SK-N-MC (cell line): ENCODE measurements at regions not wholly inside any gene's neighbourhood (a gene's known extent, or its start where the extent isn't known, plus 50 kb on each side); places are given as distances from the start of the nearest gene placed in this dataset.
A peak's percentile ranks its signal among the peaks of the same experiment; 100 is the strongest.

ENCODE experiments used
- DNase-seq: peaks from one replicate; pipeline ENCODE4 v3.0.0-alpha.2; 2011; ENCODE audit warnings: low read depth, low spot score
- H3K27ac ChIP-seq: fragments of 200-600 bp; sonication (generic); 2 replicates; pipeline ENCODE4 v1.5.1; 2016; ENCODE audit warnings: mixed run types
- H3K36me3 ChIP-seq: fragments of 200-600 bp; sonication (generic); 2 replicates; pipeline ENCODE4 v1.6.1; 2017; ENCODE audit warnings: antibody characterized with exemption, low read length, mixed read lengths; ENCODE audit not compliant: insufficient read depth
- H3K4me3 ChIP-seq: fragments of 200-600 bp; sonication (generic); 2 replicates; pipeline ENCODE4 v1.5.1; 2016
- H3K9ac ChIP-seq: fragments of 200-600 bp; sonication (generic); 2 replicates; pipeline ENCODE4 v1.8.0; 2017; ENCODE audit warnings: mixed run types, mixed read lengths; ENCODE audit not compliant: insufficient read length
- H3K9me3 ChIP-seq: fragments of 200-600 bp; sonication (generic); 2 replicates; pipeline ENCODE4 v1.6.1; 2017; ENCODE audit warnings: low read depth, mild to moderate bottlenecking, antibody characterized with exemption, low read length, moderate library complexity, mixed read lengths
- EZH2 ChIP-seq: fragments of 200-600 bp; sonication (generic); IDR thresholded peaks from one replicate; pipeline ENCODE4 v1.6.1; 2017; ENCODE audit warnings: antibody characterized with exemption
- FOXP2 ChIP-seq: optimal IDR thresholded peaks from 2 replicates; pipeline ENCODE3; 2011; ENCODE audit warnings: mild to moderate bottlenecking, moderate library complexity; ENCODE audit not compliant: insufficient read depth; ENCODE audit errors: extremely low read length, control extremely low read depth
- POLR2AphosphoS5 ChIP-seq: IDR thresholded peaks from 2 replicates; pipeline ENCODE4 v1.6.1; 2012; ENCODE audit warnings: mild to moderate bottlenecking, low read depth, low read length, borderline replicate concordance

GRCh38 chr11:21839796-21840195, 353.1 kb upstream of the ANO5 start:
- Histone ChIP-seq H3K27ac (no peak overlapping the region), H3K9me3 (no peaks in the 10 kb centered on the region), H3K9ac (no peak overlapping the region), H3K36me3 (no peaks in the 10 kb centered on the region), H3K4me3 (no peak overlapping the region)
- no peak for DNase-seq
- no peak for TF ChIP-seq EZH2
- TF ChIP-seq POLR2AphosphoS5: no peak
- no peak for TF ChIP-seq FOXP2

GRCh38 chr11:21861314-21861713, 331.6 kb upstream of the ANO5 start:
- no peak overlapping the region for H3K4me3 ChIP-seq
- no peak for TF ChIP-seq POLR2AphosphoS5
- no peak for TF ChIP-seq EZH2
- no peak for TF ChIP-seq FOXP2
- no peaks in the 10 kb centered on the region for H3K36me3 ChIP-seq
- no peaks in the 10 kb centered on the region for H3K9me3 ChIP-seq
- no peak overlapping the region for H3K9ac ChIP-seq
- no peak overlapping the region for H3K27ac ChIP-seq
- DNase-seq: no peak

GRCh38 chr11:21865541-21865940, 327.3 kb upstream of the ANO5 start:
- Histone ChIP-seq H3K9me3 (no peaks in the 10 kb centered on the region), H3K27ac (no peak overlapping the region), H3K9ac (no peak overlapping the region), H3K4me3 (no peak overlapping the region), H3K36me3 (no peaks in the 10 kb centered on the region)
- TF ChIP-seq POLR2AphosphoS5 (no peak), FOXP2 (no peak), EZH2 (no peak)
- no peak for DNase-seq

GRCh38 chr11:21866781-21867180, 326.1 kb upstream of the ANO5 start:
- Histone ChIP-seq H3K9ac (no peak overlapping the region), H3K9me3 (no peaks in the 10 kb centered on the region), H3K4me3 (no peak overlapping the region), H3K27ac (no peak overlapping the region), H3K36me3 (no peaks in the 10 kb centered on the region)
- no peak for DNase-seq
- no peak for TF ChIP-seq EZH2
- no peak for TF ChIP-seq FOXP2
- no peak for TF ChIP-seq POLR2AphosphoS5

GRCh38 chr11:21877151-21877550, 315.7 kb upstream of the ANO5 start:
- Histone ChIP-seq H3K36me3 (no peaks in the 10 kb centered on the region), H3K9ac (no peak overlapping the region), H3K9me3 (no peaks in the 10 kb centered on the region), H3K27ac (no peak overlapping the region), H3K4me3 (no peak overlapping the region)
- no peak for DNase-seq
- no peak for TF ChIP-seq POLR2AphosphoS5
- no peak for TF ChIP-seq FOXP2
- TF ChIP-seq EZH2: no peak

- H3K9me3 ChIP-seq: no peaks in the 10 kb centered on the region; the same call in 1 of the 2 replicates
- H3K9ac ChIP-seq: no peak overlapping the region
- DNase-seq: no peak
- H3K36me3 ChIP-seq: no peaks in the 10 kb centered on the region
- H3K27ac ChIP-seq: no peak overlapping the region
- H3K4me3 ChIP-seq: no peak overlapping the region
- TF ChIP-seq FOXP2 (no peak), EZH2 (no peak), POLR2AphosphoS5 (no peak)
These were observed 309.5 kb upstream of the ANO5 start for GRCh38 chr11:21883354-21883753.

GRCh38 chr11:21888814-21889213, 304.1 kb upstream of the ANO5 start:
- no peak for TF ChIP-seq POLR2AphosphoS5
- TF ChIP-seq FOXP2: no peak
- TF ChIP-seq EZH2: no peak
- DNase-seq: no peak
- Histone ChIP-seq H3K36me3 (no peaks in the 10 kb centered on the region), H3K9me3 (no peaks in the 10 kb centered on the region; the same call in 1 of the 2 replicates), H3K9ac (no peak overlapping the region), H3K4me3 (no peak overlapping the region), H3K27ac (no peak overlapping the region)

GRCh38 chr11:21892736-21893564, 299.9 kb upstream of the ANO5 start:
- H3K27ac ChIP-seq: peak overlapping the region; percentile 79
- DNase-seq: peak; percentile 80
- H3K36me3 ChIP-seq: no peaks in the 10 kb centered on the region
- peak overlapping the region; percentile 47 for H3K4me3 ChIP-seq
- TF ChIP-seq EZH2 (no peak), POLR2AphosphoS5 (no peak)
- no peak overlapping the region for H3K9ac ChIP-seq
- H3K9me3 ChIP-seq: no peaks in the 10 kb centered on the region

GRCh38 chr11:21893565-21893867, 299.4 kb upstream of the ANO5 start:
- Histone ChIP-seq H3K9me3 (no peaks in the 10 kb centered on the region), H3K4me3 (peak overlapping the region; percentile 47; the same call in 1 of the 2 replicates), H3K9ac (no peak overlapping the region), H3K27ac (peak overlapping the region; percentile 79), H3K36me3 (no peaks in the 10 kb centered on the region)
- TF ChIP-seq POLR2AphosphoS5: no peak
- no peak for DNase-seq
